A549 (cell line): ENCODE measurements at regions not wholly inside any gene's neighbourhood (a gene's known extent, or its start where the extent isn't known, plus 50 kb on each side); places are given as distances from the start of the nearest gene placed in this dataset.

ENCODE experiments used
- ATAC-seq, 2 experiments: fragments of 200-7000 bp in 1 of 2; fragments of >200 bp in 1 of 2; cut with Nextera tagmentation in 1 of 2; cut with Tn5 transposase in 1 of 2; 3 replicates each; pipeline versions ENCODE4 v1.8.0 to v1.9.1; 2018 to 2020; ENCODE audit warnings: mild to moderate bottlenecking in 1 of 2, moderate library complexity in 1 of 2
- CTCF ChIA-PET: fragments of 300-600 bp; sonication (Branson Sonifier 250); formaldehyde crosslinking; extraction: SDS; loops from one replicate; lab custom pipeline; 2021; ENCODE audit warnings: antibody characterized with exemption, inconsistent platforms; lab: Yijun Ruan, JAX
- POLR2A ChIA-PET: fragments of 350-600 bp; formaldehyde crosslinking; extraction: SDS; loops from one replicate; lab custom pipeline; 2021; ENCODE audit warnings: antibody characterized with exemption, inconsistent platforms; lab: Yijun Ruan, JAX
- DNase-seq, 2 experiments: peaks; one replicate each; pipeline versions ENCODE4 v3.0.0 to v3.0.0-alpha.2; 2011 to 2016; ENCODE audit warnings: low read depth in 1 of 2, low spot score in 1 of 2
- FAIRE-seq: peaks from 2 replicates; lab custom pipeline; 2011; peaks lifted over from hg19 to GRCh38; lab: Jason Lieb, UNC
- H3K27ac ChIP-seq, 2 experiments: fragments of >200 bp; sonication (Bioruptor Twin); formaldehyde crosslinking; 3 replicates each; pipeline ENCODE4 v1.5.1; 2016 to 2017
- H3K4me1 ChIP-seq: fragments of >200 bp; sonication (Bioruptor Twin); formaldehyde crosslinking; 3 replicates; pipeline ENCODE4 v1.6.1; 2016
- H3K4me2 ChIP-seq: fragments of >200 bp; sonication (Bioruptor Twin); formaldehyde crosslinking; 3 replicates; pipeline ENCODE4 v1.6.1; 2016
- H3K4me3 ChIP-seq: fragments of >200 bp; sonication (Bioruptor Twin); formaldehyde crosslinking; 3 replicates; pipeline ENCODE4 v1.5.1; 2016
- H3K9me3 ChIP-seq: fragments of >200 bp; sonication (Bioruptor Twin); formaldehyde crosslinking; 3 replicates; pipeline ENCODE4 v1.6.1; 2016
- BHLHE40 ChIP-seq: IDR thresholded peaks from 2 replicates; pipeline ENCODE4 v1.6.1; 2012; ENCODE audit warnings: low read depth, low read length, inconsistent platforms
- CHD2 ChIP-seq: fragments of 150-350 bp; IDR thresholded peaks from 2 replicates; pipeline ENCODE4 v1.6.1; 2014; ENCODE audit warnings: low read length; ENCODE audit not compliant: partially characterized antibody
- ELK1 ChIP-seq: fragments of 150-350 bp; IDR thresholded peaks from 2 replicates; pipeline ENCODE4 v1.6.1; 2014; ENCODE audit warnings: low read depth, mild to moderate bottlenecking, low read length
- FOSB ChIP-seq: fragments of 250-450 bp; sonication (Bioruptor Pico); IDR thresholded peaks from 2 replicates; pipeline ENCODE4 v1.5.0; 2020; ENCODE audit warnings: mild to moderate bottlenecking, moderate library complexity
- FOSL2 ChIP-seq, 2 experiments: fragments of 450-650 bp in 1 of 2; fragments of >200 bp in 1 of 2; sonication (Bioruptor Twin) in 1 of 2; formaldehyde crosslinking; IDR thresholded peaks; 2 replicates each; pipeline versions ENCODE4 v1.5.0 to v1.6.1; 2016 to 2020; ENCODE audit warnings: mild to moderate bottlenecking in 1 of 2, moderate library complexity in 1 of 2
- FOXS1 ChIP-seq: fragments of 250-450 bp; sonication (Bioruptor Pico); IDR thresholded peaks from 2 replicates; pipeline ENCODE4 v1.5.0; 2020; ENCODE audit warnings: mild to moderate bottlenecking, moderate library complexity
- HEYL ChIP-seq: fragments of 250-450 bp; sonication (Bioruptor Pico); IDR thresholded peaks from 2 replicates; pipeline ENCODE4 v1.8.0; 2021; ENCODE audit warnings: mild to moderate bottlenecking, moderate library complexity
- HMGXB4 ChIP-seq: fragments of 250-450 bp; sonication (Bioruptor Pico); IDR thresholded peaks from 2 replicates; pipeline ENCODE4 v1.5.0; 2021; ENCODE audit warnings: mild to moderate bottlenecking, moderate library complexity, borderline replicate concordance
- HOXA7 ChIP-seq: fragments of 250-450 bp; sonication (Bioruptor Pico); IDR thresholded peaks from 2 replicates; pipeline ENCODE4 v1.5.0; 2020; ENCODE audit warnings: mild to moderate bottlenecking, moderate library complexity
- HOXB5 ChIP-seq: fragments of 250-450 bp; sonication (Bioruptor Pico); IDR thresholded peaks from 2 replicates; pipeline ENCODE4 v1.5.0; 2020; ENCODE audit warnings: mild to moderate bottlenecking, moderate library complexity
- MAFK ChIP-seq: fragments of 450-650 bp; IDR thresholded peaks from 2 replicates; pipeline ENCODE4 v1.6.1; 2014; ENCODE audit not compliant: partially characterized antibody
- MAZ ChIP-seq: fragments of 150-350 bp; IDR thresholded peaks from 2 replicates; pipeline ENCODE4 v1.6.1; 2014; ENCODE audit warnings: antibody characterized with exemption, low read depth, low read length, borderline replicate concordance
- MYC ChIP-seq: IDR thresholded peaks from 2 replicates; pipeline ENCODE4 v1.6.1; 2012; ENCODE audit warnings: mild to moderate bottlenecking, inconsistent platforms, low read length, improper control_type of control experiment, borderline replicate concordance
- NPAS2 ChIP-seq: fragments of 250-450 bp; sonication (Bioruptor Pico); IDR thresholded peaks from 2 replicates; pipeline ENCODE4 v1.8.0; 2022; ENCODE audit warnings: mild to moderate bottlenecking, moderate library complexity, borderline replicate concordance
- NR3C1 ChIP-seq: fragments of >200 bp; sonication (Bioruptor Twin); formaldehyde crosslinking; IDR thresholded peaks from 3 replicates; pipeline ENCODE4 v1.6.1; 2017
- PBX3 ChIP-seq: IDR thresholded peaks from 2 replicates; pipeline ENCODE4 v1.6.1; 2012
- PHF8 ChIP-seq: fragments of 200-600 bp; sonication (generic); IDR thresholded peaks from 2 replicates; pipeline ENCODE4 v1.6.1; 2016; ENCODE audit warnings: low read depth, mild to moderate bottlenecking, antibody characterized with exemption, moderate library complexity, borderline replicate concordance
- POLR2AphosphoS2 ChIP-seq: conservative IDR thresholded peaks from 2 replicates; pipeline ENCODE4 v1.6.1; 2012; ENCODE audit warnings: low read length, improper control_type of control experiment, inconsistent platforms
- RCOR1 ChIP-seq: fragments of 150-350 bp; IDR thresholded peaks from 2 replicates; pipeline ENCODE4 v1.6.1; 2014; ENCODE audit warnings: antibody characterized with exemption, low read length, low read depth
- RNF2 ChIP-seq: fragments of 200-600 bp; sonication (generic); IDR thresholded peaks from 2 replicates; pipeline ENCODE4 v1.6.1; 2016; ENCODE audit warnings: low read depth, mild to moderate bottlenecking, antibody characterized with exemption, moderate library complexity, borderline replicate concordance
- SMC3 ChIP-seq: fragments of >200 bp; sonication (Bioruptor Twin); formaldehyde crosslinking; IDR thresholded peaks from 3 replicates; pipeline ENCODE4 v1.6.1; 2018; ENCODE audit warnings: inconsistent platforms
- TFCP2L1 ChIP-seq: fragments of 250-450 bp; sonication (Bioruptor Pico); IDR thresholded peaks from 2 replicates; pipeline ENCODE4 v1.5.0; 2021; ENCODE audit warnings: mild to moderate bottlenecking
- ZFP36 ChIP-seq: fragments of 450-650 bp; IDR thresholded peaks from 2 replicates; pipeline ENCODE4 v1.6.1; 2014; ENCODE audit warnings: borderline replicate concordance; ENCODE audit not compliant: partially characterized antibody
- WGBS: methylation state at CpG from one replicate; pipeline ENCODE4 v1.1.6; 2017; ENCODE audit errors: missing lambda C conversion rate; 5-methylcytosine and 5-hydroxymethylcytosine counted together

- TF ChIP-seq MYC (no peak), SMC3 (no peak), HOXA7 (no peak), FOSL2 (IDR thresholded peaks at IDR 0.05) (no peak), FOSL2 (CRISPR knock-in tag; IDR thresholded peaks at IDR 0.05) (no peak), BHLHE40 (no peak)
Measured at GRCh38 chr12:97173688-97174410, 266.8 kb downstream of the NEDD1 start (continued).

- H3K4me3 ChIP-seq, result no peak overlapping the region
- no peak overlapping the region for H3K27ac ChIP-seq
- no peaks in the 10 kb centered on the region for H3K9me3 ChIP-seq
- ChIA-PET CTCF (no interaction called here), POLR2A (no interaction called here)
- ATAC-seq, result no peak
- FAIRE-seq, result no peak
- H3K4me1 ChIP-seq, result no peaks in the 10 kb centered on the region
- TF ChIP-seq TFCP2L1 (CRISPR knock-in tag) (no peak), NR3C1 (no peak), FOXS1 (no peak), MAZ (no peak), ZFP36 (no peak), MAFK (no peak), NPAS2 (CRISPR knock-in tag) (no peak), ELK1 (no peak), HOXB5 (CRISPR knock-in tag) (no peak)
- WGBS, result 4% methylated on average over 4 of the region's 4 CpGs
- DNase-seq, result no peak
- no peak overlapping the region for H3K4me2 ChIP-seq
Measured at GRCh38 chr12:97177481-97177880, 270.4 kb downstream of the NEDD1 start.

GRCh38 chr12:97181571-97182265, 274.7 kb downstream of the NEDD1 start:
- no peak for TF ChIP-seq ELK1
- TF ChIP-seq HEYL (CRISPR knock-in tag), result no peak
- TF ChIP-seq BHLHE40, result no peak
- no peak for TF ChIP-seq RCOR1
- TF ChIP-seq CHD2, result no peak
- 13% methylated on average over 10 of the region's 10 CpGs for WGBS
- ChIA-PET CTCF (no interaction called here), POLR2A (no interaction called here)
- Histone ChIP-seq H3K4me1 (no peaks in the 10 kb centered on the region), H3K9me3 (no peaks in the 10 kb centered on the region), H3K27ac (no peak overlapping the region), H3K4me3 (no peak overlapping the region), H3K4me2 (no peak overlapping the region)
- FAIRE-seq, result no peak
- ATAC-seq, result no peak
- DNase-seq, result no peak

- no peak for DNase-seq
- no peak overlapping the region for H3K4me2 ChIP-seq
- ChIA-PET POLR2A (no interaction called here), CTCF (interaction anchor here (0.6 kb wide), 1 partner anchor 52 kb away, joined by 3 read pairs; no protein-coding TSS in a partner anchor)
- 3% methylated on average over 4 of the region's 4 CpGs for WGBS
- H3K4me3 ChIP-seq, result no peak overlapping the region
- H3K27ac ChIP-seq, result no peak overlapping the region
- H3K9me3 ChIP-seq, result no peaks in the 10 kb centered on the region
- ATAC-seq, result no peak
- H3K4me1 ChIP-seq, result no peaks in the 10 kb centered on the region
- no peak for FAIRE-seq
- no peak for TF ChIP-seq RNF2
- no peak for TF ChIP-seq PHF8
- no peak for TF ChIP-seq ELK1
- no peak for TF ChIP-seq FOSL2 (IDR thresholded peaks at IDR 0.05)
- TF ChIP-seq FOSL2 (CRISPR knock-in tag; IDR thresholded peaks at IDR 0.05), result no peak
- no peak for TF ChIP-seq FOSB (CRISPR knock-in tag)
- TF ChIP-seq POLR2AphosphoS2, result no peak
- no peak for TF ChIP-seq PBX3
- no peak for TF ChIP-seq HOXA7
- no peak for TF ChIP-seq HMGXB4 (CRISPR knock-in tag)
Measured at GRCh38 chr12:97182769-97183168, 275.7 kb downstream of the NEDD1 start.
